T-helper 2 cell treated with Interferon-gamma antibody and Interleukin-4, amounts not matched to agents 5 μg/mL and 100 μg/mL, for 36 hours (primary cell): ENCODE measurements at regions not wholly inside any gene's neighbourhood (a gene's known extent, or its start where the extent isn't known, plus 50 kb on each side); places are given as distances from the start of the nearest gene placed in this dataset.

Experiments used
- DNase-seq: peaks from one replicate; pipeline ENCODE4 v3.0.0; 2021; ENCODE audit warnings: low spot score
- H3K27ac Mint-ChIP-seq: one replicate; pipeline ENCODE4 v1.8.0; 2021; ENCODE audit warnings: mild to moderate bottlenecking, mixed read lengths
- H3K27me3 Mint-ChIP-seq: one replicate; pipeline ENCODE4 v1.8.0; 2021; ENCODE audit warnings: low read depth, mixed read lengths
- H3K36me3 Mint-ChIP-seq: one replicate; pipeline ENCODE4 v1.8.0; 2021; ENCODE audit warnings: low read depth, mixed read lengths
- H3K4me1 Mint-ChIP-seq: one replicate; pipeline ENCODE4 v1.8.0; 2021; ENCODE audit warnings: low read depth, mixed read lengths
- H3K4me3 Mint-ChIP-seq: one replicate; pipeline ENCODE4 v1.8.0; 2022; ENCODE audit warnings: mild to moderate bottlenecking, moderate library complexity, mixed read lengths
- H3K9me3 Mint-ChIP-seq: one replicate; pipeline ENCODE4 v1.8.0; 2021; ENCODE audit warnings: mixed read lengths

- no peaks in the 10 kb centered on the region for H3K4me1 Mint-ChIP-seq
- no peaks in the 10 kb centered on the region for H3K27me3 Mint-ChIP-seq
- no peak for DNase-seq
- H3K27ac Mint-ChIP-seq: no peak overlapping the region
- no peak overlapping the region for H3K4me3 Mint-ChIP-seq
- no peaks in the 10 kb centered on the region for H3K36me3 Mint-ChIP-seq
- no peaks in the 10 kb centered on the region for H3K9me3 Mint-ChIP-seq
Measured at GRCh38 chr22:47859881-47860525, 1097.6 kb downstream of the TBC1D22A start.

GRCh38 chr22:47858773-47859306, 1096.4 kb downstream of the TBC1D22A start:
- DNase-seq: no peak
- H3K4me3 Mint-ChIP-seq: no peak overlapping the region
- H3K27ac Mint-ChIP-seq: no peak overlapping the region
- no peaks in the 10 kb centered on the region for H3K9me3 Mint-ChIP-seq
- H3K27me3 Mint-ChIP-seq: no peaks in the 10 kb centered on the region
- H3K4me1 Mint-ChIP-seq: no peaks in the 10 kb centered on the region
- no peaks in the 10 kb centered on the region for H3K36me3 Mint-ChIP-seq

GRCh38 chr22:47854680-47855079, 1092.2 kb downstream of the TBC1D22A start:
- Mint-ChIP-seq H3K4me3 (no peak overlapping the region), H3K9me3 (no peaks in the 10 kb centered on the region), H3K4me1 (no peaks in the 10 kb centered on the region), H3K27ac (no peak overlapping the region), H3K27me3 (no peaks in the 10 kb centered on the region), H3K36me3 (no peaks in the 10 kb centered on the region)
- no peak for DNase-seq

- Mint-ChIP-seq H3K27me3 (no peaks in the 10 kb centered on the region), H3K4me1 (no peaks in the 10 kb centered on the region), H3K9me3 (no peaks in the 10 kb centered on the region), H3K27ac (no peak overlapping the region), H3K36me3 (no peaks in the 10 kb centered on the region), H3K4me3 (no peak overlapping the region)
- DNase-seq: no peak
Measured at GRCh38 chr22:47854251-47854650, 1091.8 kb downstream of the TBC1D22A start.

- H3K27ac Mint-ChIP-seq: no peak overlapping the region
- no peaks in the 10 kb centered on the region for H3K27me3 Mint-ChIP-seq
- H3K4me3 Mint-ChIP-seq: no peak overlapping the region
- no peak for DNase-seq
- H3K9me3 Mint-ChIP-seq: no peaks in the 10 kb centered on the region
- no peaks in the 10 kb centered on the region for H3K36me3 Mint-ChIP-seq
- H3K4me1 Mint-ChIP-seq: no peaks in the 10 kb centered on the region
Measured at GRCh38 chr22:47853750-47854149, 1091.3 kb downstream of the TBC1D22A start.

- no peak overlapping the region for H3K27ac Mint-ChIP-seq
- H3K4me1 Mint-ChIP-seq: no peaks in the 10 kb centered on the region
- H3K9me3 Mint-ChIP-seq: no peaks in the 10 kb centered on the region
- DNase-seq: no peak
- no peaks in the 10 kb centered on the region for H3K36me3 Mint-ChIP-seq
- H3K4me3 Mint-ChIP-seq: no peak overlapping the region
- H3K27me3 Mint-ChIP-seq: no peaks in the 10 kb centered on the region
Measured at GRCh38 chr22:47851586-47851985, 1089.1 kb downstream of the TBC1D22A start.

- no peak for DNase-seq
- Mint-ChIP-seq H3K9me3 (no peaks in the 10 kb centered on the region), H3K27me3 (no peaks in the 10 kb centered on the region), H3K36me3 (no peaks in the 10 kb centered on the region), H3K27ac (no peak overlapping the region), H3K4me3 (no peak overlapping the region), H3K4me1 (no peaks in the 10 kb centered on the region)
Measured at GRCh38 chr22:47850644-47851151, 1088.2 kb downstream of the TBC1D22A start.

GRCh38 chr22:47849576-47849975, 1087.1 kb downstream of the TBC1D22A start:
- Mint-ChIP-seq H3K9me3 (no peaks in the 10 kb centered on the region), H3K36me3 (no peaks in the 10 kb centered on the region), H3K4me3 (no peak overlapping the region), H3K27ac (no peak overlapping the region), H3K4me1 (no peaks in the 10 kb centered on the region), H3K27me3 (no peaks in the 10 kb centered on the region)
- DNase-seq: no peak

- Mint-ChIP-seq H3K4me3 (no peak overlapping the region), H3K9me3 (no peaks in the 10 kb centered on the region), H3K4me1 (no peaks in the 10 kb centered on the region), H3K27me3 (no peaks in the 10 kb centered on the region), H3K27ac (no peak overlapping the region), H3K36me3 (no peaks in the 10 kb centered on the region)
- DNase-seq: no peak
Measured at GRCh38 chr22:47848184-47848920, 1085.9 kb downstream of the TBC1D22A start.

GRCh38 chr22:47847131-47847890, 1084.9 kb downstream of the TBC1D22A start:
- no peaks in the 10 kb centered on the region for H3K9me3 Mint-ChIP-seq
- no peak overlapping the region for H3K27ac Mint-ChIP-seq
- H3K4me1 Mint-ChIP-seq: no peaks in the 10 kb centered on the region
- H3K36me3 Mint-ChIP-seq: no peaks in the 10 kb centered on the region
- H3K4me3 Mint-ChIP-seq: no peak overlapping the region
- no peaks in the 10 kb centered on the region for H3K27me3 Mint-ChIP-seq
- no peak for DNase-seq

- Mint-ChIP-seq H3K36me3 (no peaks in the 10 kb centered on the region), H3K27me3 (no peaks in the 10 kb centered on the region), H3K9me3 (no peaks in the 10 kb centered on the region), H3K27ac (no peak overlapping the region), H3K4me1 (no peaks in the 10 kb centered on the region), H3K4me3 (no peak overlapping the region)
- DNase-seq: no peak
Measured at GRCh38 chr22:47846206-47846605, 1083.8 kb downstream of the TBC1D22A start.

- Mint-ChIP-seq H3K27me3 (no peaks in the 10 kb centered on the region), H3K4me1 (no peaks in the 10 kb centered on the region), H3K36me3 (no peaks in the 10 kb centered on the region), H3K4me3 (no peak overlapping the region), H3K9me3 (no peaks in the 10 kb centered on the region), H3K27ac (no peak overlapping the region)
- no peak for DNase-seq
Measured at GRCh38 chr22:47842119-47842518, 1079.7 kb downstream of the TBC1D22A start.

- no peak overlapping the region for H3K27ac Mint-ChIP-seq
- H3K4me1 Mint-ChIP-seq: no peaks in the 10 kb centered on the region
- H3K27me3 Mint-ChIP-seq: no peaks in the 10 kb centered on the region
- no peak for DNase-seq
- no peak overlapping the region for H3K4me3 Mint-ChIP-seq
- no peaks in the 10 kb centered on the region for H3K36me3 Mint-ChIP-seq
- no peaks in the 10 kb centered on the region for H3K9me3 Mint-ChIP-seq
Measured at GRCh38 chr22:47841156-47841555, 1078.7 kb downstream of the TBC1D22A start.
